ENCODE measurements at regions not wholly inside any gene's neighbourhood (a gene's known extent, or its start where the extent isn't known, plus 50 kb on each side); places are given as distances from the start of the nearest gene placed in this dataset.
A peak's percentile ranks its signal among the peaks of the same experiment; 100 is the strongest.

- Histone ChIP-seq H3K27me3 (ENCODE audit: control insufficient read depth, insufficient read depth, low read length) (no peaks in the 10 kb centered on the region), H3K36me3 (ENCODE audit: control insufficient read depth, insufficient read depth, low read length) (no peaks in the 10 kb centered on the region), H3K4me3 (ENCODE audit: low read depth, low read length) (no peak overlapping the region)
- no peak for DNase-seq (ENCODE audit: low read depth)
- TF ChIP-seq, protein P1, sequence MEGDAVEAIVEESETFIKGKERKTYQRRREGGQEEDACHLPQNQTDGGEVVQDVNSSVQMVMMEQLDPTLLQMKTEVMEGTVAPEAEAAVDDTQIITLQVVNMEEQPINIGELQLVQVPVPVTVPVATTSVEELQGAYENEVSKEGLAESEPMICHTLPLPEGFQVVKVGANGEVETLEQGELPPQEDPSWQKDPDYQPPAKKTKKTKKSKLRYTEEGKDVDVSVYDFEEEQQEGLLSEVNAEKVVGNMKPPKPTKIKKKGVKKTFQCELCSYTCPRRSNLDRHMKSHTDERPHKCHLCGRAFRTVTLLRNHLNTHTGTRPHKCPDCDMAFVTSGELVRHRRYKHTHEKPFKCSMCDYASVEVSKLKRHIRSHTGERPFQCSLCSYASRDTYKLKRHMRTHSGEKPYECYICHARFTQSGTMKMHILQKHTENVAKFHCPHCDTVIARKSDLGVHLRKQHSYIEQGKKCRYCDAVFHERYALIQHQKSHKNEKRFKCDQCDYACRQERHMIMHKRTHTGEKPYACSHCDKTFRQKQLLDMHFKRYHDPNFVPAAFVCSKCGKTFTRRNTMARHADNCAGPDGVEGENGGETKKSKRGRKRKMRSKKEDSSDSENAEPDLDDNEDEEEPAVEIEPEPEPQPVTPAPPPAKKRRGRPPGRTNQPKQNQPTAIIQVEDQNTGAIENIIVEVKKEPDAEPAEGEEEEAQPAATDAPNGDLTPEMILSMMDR (IDR thresholded peaks at IDR 0.05; ENCODE audit: insufficient read depth, low read length, poor library complexity, severe bottlenecking), result peak; percentile 31
Observed at GRCh38 chr3:25863416-25863959, 73.6 kb downstream of the OXSM start.

GRCh38 chr3:25870452-25870851 lies 80.6 kb downstream of the OXSM start:
- TF ChIP-seq, protein P1 (IDR thresholded peaks at IDR 0.05; ENCODE audit: insufficient read depth, low read length, poor library complexity, severe bottlenecking), result no peak
- Histone ChIP-seq H3K36me3 (ENCODE audit: control insufficient read depth, insufficient read depth, low read length) (no peaks in the 10 kb centered on the region), H3K4me3 (ENCODE audit: low read depth, low read length) (no peak overlapping the region), H3K27me3 (ENCODE audit: control insufficient read depth, insufficient read depth, low read length) (no peaks in the 10 kb centered on the region)
- no peak for DNase-seq (ENCODE audit: low read depth)

- TF ChIP-seq, protein P1 (IDR thresholded peaks at IDR 0.05; ENCODE audit: insufficient read depth, low read length, poor library complexity, severe bottlenecking), result no peak
- no peaks in the 10 kb centered on the region for H3K36me3 ChIP-seq (ENCODE audit: control insufficient read depth, insufficient read depth, low read length)
Observed at GRCh38 chr3:25872200-25872877, 82.4 kb downstream of the OXSM start.

GRCh38 chr3:25883492-25883891 lies 93.6 kb downstream of the OXSM start:
- Histone ChIP-seq H3K36me3 (ENCODE audit: control insufficient read depth, insufficient read depth, low read length) (no peaks in the 10 kb centered on the region), H3K27me3 (ENCODE audit: control insufficient read depth, insufficient read depth, low read length) (no peaks in the 10 kb centered on the region), H3K4me3 (ENCODE audit: low read depth, low read length) (no peak overlapping the region)
- TF ChIP-seq, protein P1 (IDR thresholded peaks at IDR 0.05; ENCODE audit: insufficient read depth, low read length, poor library complexity, severe bottlenecking), result no peak
- DNase-seq (ENCODE audit: low read depth), result no peak

More at GRCh38 chr3:25872200-25872877, 82.4 kb downstream of the OXSM start:
- H3K4me3 ChIP-seq (ENCODE audit: low read depth, low read length), result no peak overlapping the region
- no peaks in the 10 kb centered on the region for H3K27me3 ChIP-seq (ENCODE audit: control insufficient read depth, insufficient read depth, low read length)
- DNase-seq (ENCODE audit: low read depth), result no peak

- Histone ChIP-seq H3K27me3 (ENCODE audit: control insufficient read depth, insufficient read depth, low read length) (no peaks in the 10 kb centered on the region), H3K36me3 (ENCODE audit: control insufficient read depth, insufficient read depth, low read length) (no peaks in the 10 kb centered on the region), H3K4me3 (ENCODE audit: low read depth, low read length) (no peak overlapping the region)
- TF ChIP-seq, protein P1 (IDR thresholded peaks at IDR 0.05; ENCODE audit: insufficient read depth, low read length, poor library complexity, severe bottlenecking), result no peak
- no peak for DNase-seq (ENCODE audit: low read depth)
Observed at GRCh38 chr3:25884981-25885380, 95.1 kb downstream of the OXSM start.

- DNase-seq (ENCODE audit: low read depth), result peak; percentile 44
- TF ChIP-seq, protein P1 (IDR thresholded peaks at IDR 0.05; ENCODE audit: insufficient read depth, low read length, poor library complexity, severe bottlenecking), result no peak
- Histone ChIP-seq H3K4me3 (ENCODE audit: low read depth, low read length) (no peak overlapping the region), H3K36me3 (ENCODE audit: control insufficient read depth, insufficient read depth, low read length) (no peaks in the 10 kb centered on the region), H3K27me3 (ENCODE audit: control insufficient read depth, insufficient read depth, low read length) (no peaks in the 10 kb centered on the region)
Observed at GRCh38 chr3:25885544-25885943, 95.7 kb downstream of the OXSM start.
